HG03558 (cell line): ENCODE measurements at regions not wholly inside any gene's neighbourhood (a gene's known extent, or its start where the extent isn't known, plus 50 kb on each side); places are given as distances from the start of the nearest gene placed in this dataset.
"Not testable (repeated sequence)": the region's sequence is repeated elsewhere in the genome, so short reads cannot be mapped to it uniquely, and the experiment has no call there.

Experiments
- ATAC-seq: cut with Tn5 transposase; IDR thresholded peaks from one replicate; pipeline ENCODE4 v1.9.1; 2021; ENCODE audit warnings: moderate number of reproducible peaks; ENCODE audit not compliant: unreplicated experiment; ENCODE audit errors: extremely low read depth

- no peak for ATAC-seq
These were observed 107.9 kb upstream of the ATL2 start for GRCh38 chr2:38484957-38485356.

- ATAC-seq, result no peak
These were observed 106.9 kb upstream of the ATL2 start for GRCh38 chr2:38483776-38484501.

GRCh38 chr2:38482710-38483109 lies 105.6 kb upstream of the ATL2 start:
- ATAC-seq, result not testable (repeated sequence)

- no peak for ATAC-seq
These were observed 103.5 kb upstream of the ATL2 start for GRCh38 chr2:38480617-38481016.

- ATAC-seq, result no peak
These were observed 99.9 kb upstream of the ATL2 start for GRCh38 chr2:38477006-38477405.

- ATAC-seq, result no peak
These were observed 98.5 kb upstream of the ATL2 start for GRCh38 chr2:38475567-38475881.

GRCh38 chr2:38474715-38475566 lies 97.9 kb upstream of the ATL2 start:
- no peak for ATAC-seq

- ATAC-seq, result no peak
These were observed 97.0 kb upstream of the ATL2 start for GRCh38 chr2:38474021-38474456.

GRCh38 chr2:38473333-38474005 lies 96.4 kb upstream of the ATL2 start:
- ATAC-seq, result no peak

GRCh38 chr2:38470115-38470514 lies 93.0 kb upstream of the ATL2 start:
- ATAC-seq, result no peak

GRCh38 chr2:38467768-38468455 lies 90.8 kb upstream of the ATL2 start:
- ATAC-seq, result no peak

- ATAC-seq, result no peak
These were observed 90.0 kb upstream of the ATL2 start for GRCh38 chr2:38466876-38467767.

GRCh38 chr2:38466409-38466808 lies 89.3 kb upstream of the ATL2 start:
- ATAC-seq, result no peak

GRCh38 chr2:38465789-38466127 lies 88.7 kb upstream of the ATL2 start:
- no peak for ATAC-seq

GRCh38 chr2:38464971-38465788 lies 88.1 kb upstream of the ATL2 start:
- no peak for ATAC-seq

- ATAC-seq, result no peak
These were observed 86.7 kb upstream of the ATL2 start for GRCh38 chr2:38463752-38464151.

GRCh38 chr2:38462121-38462661 lies 85.1 kb upstream of the ATL2 start:
- ATAC-seq, result no peak

- no peak for ATAC-seq
These were observed 84.4 kb upstream of the ATL2 start for GRCh38 chr2:38461470-38461869.

GRCh38 chr2:38460313-38460712 lies 83.2 kb upstream of the ATL2 start:
- no peak for ATAC-seq
